Esophagus muscularis mucosa (tissue), 3 donors: ENCODE measurements at regions not wholly inside any gene's neighbourhood (a gene's known extent, or its start where the extent isn't known, plus 50 kb on each side); places are given as distances from the start of the nearest gene placed in this dataset.

Source experiments
- CTCF ChIP-seq, 3 experiments: fragments of 200-600 bp in 2 of 3; fragments of 450-650 bp in 1 of 3; sonication (generic) in 2 of 3; IDR thresholded peaks; one replicate each; pipeline ENCODE4 v1.5.1; 2017 to 2019; ENCODE audit warnings: antibody characterized with exemption in 3 of 3, mild to moderate bottlenecking in 2 of 3, moderate library complexity in 1 of 3
- POLR2A ChIP-seq: fragments of 450-650 bp; IDR thresholded peaks from one replicate; pipeline ENCODE4 v1.6.1; 2017; ENCODE audit warnings: antibody characterized with exemption, moderate library complexity, mild to moderate bottlenecking, low read depth

GRCh38 chr6:93164781-93165180, 254.6 kb downstream of the EPHA7 start:
- TF ChIP-seq CTCF (IDR thresholded peaks at IDR 0.05) (no peak), POLR2A (no peak)
